Hematopoietic multipotent progenitor cell treated with erythropoietin and hydrocortisone succinate and interleukin-3 and kit ligand, for 17 days (in vitro differentiated cells): ENCODE measurements at regions not wholly inside any gene's neighbourhood (a gene's known extent, or its start where the extent isn't known, plus 50 kb on each side); places are given as distances from the start of the nearest gene placed in this dataset.
"Not testable (repeated sequence)": the region's sequence is repeated elsewhere in the genome, so short reads cannot be mapped to it uniquely, and the experiment has no call there.

Experiments used
- DNase-seq: peaks from one replicate; pipeline ENCODE4 v3.0.0-alpha.2; 2015; ENCODE audit warnings: low spot score

GRCh38 chr12:131288765-131289695, 335.3 kb downstream of the ADGRD1 start:
- not testable (repeated sequence) for DNase-seq

DNA sequence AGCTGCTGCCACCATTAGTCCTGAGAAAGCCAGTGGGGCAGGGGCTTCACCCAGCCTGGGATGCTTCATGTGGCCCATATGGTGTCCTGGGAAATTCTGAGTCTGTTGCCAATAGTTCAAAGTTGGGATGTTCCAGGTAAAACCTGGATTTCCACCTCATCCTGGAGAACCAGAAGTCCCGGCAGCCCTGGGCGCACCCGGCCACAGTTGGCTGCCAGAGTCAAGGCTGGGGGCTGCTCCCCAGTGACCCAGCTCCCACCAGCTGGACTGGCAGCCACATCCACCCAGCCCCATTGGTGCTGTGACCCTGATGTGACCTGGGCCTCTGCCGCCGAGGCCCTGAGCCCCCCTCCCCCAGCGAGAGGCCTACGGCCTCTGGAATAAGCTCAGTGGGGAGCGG, 336.1 kb downstream of the ADGRD1 start:
- not testable (repeated sequence) for DNase-seq

DNA sequence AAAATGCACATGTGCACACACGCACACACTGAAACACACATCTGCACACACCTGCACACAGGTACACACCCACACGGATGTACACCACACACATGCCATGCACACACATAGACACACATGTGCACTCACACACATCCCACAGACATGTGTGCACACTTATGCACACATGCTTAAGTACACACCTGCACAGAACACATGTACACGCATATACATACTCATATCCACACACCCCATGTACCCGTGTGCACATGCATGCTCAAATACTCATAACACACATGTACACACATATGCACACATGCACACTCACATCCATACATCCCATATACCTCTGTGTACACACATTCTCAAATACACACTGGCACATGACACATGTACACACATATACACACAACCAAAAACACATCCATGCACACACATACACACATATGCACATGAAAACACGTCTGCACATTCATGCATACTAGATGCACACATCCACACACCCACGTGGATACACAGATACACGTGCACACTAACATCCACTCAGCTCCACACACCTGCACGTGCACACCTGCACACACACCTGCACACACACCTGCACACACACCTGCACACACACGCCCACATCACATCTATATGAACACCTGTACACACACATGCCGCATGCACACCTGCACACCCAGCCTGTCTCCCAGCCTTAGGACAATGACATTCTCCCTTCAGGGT, 336.7 kb downstream of the ADGRD1 start:
- no peak for DNase-seq

DNA sequence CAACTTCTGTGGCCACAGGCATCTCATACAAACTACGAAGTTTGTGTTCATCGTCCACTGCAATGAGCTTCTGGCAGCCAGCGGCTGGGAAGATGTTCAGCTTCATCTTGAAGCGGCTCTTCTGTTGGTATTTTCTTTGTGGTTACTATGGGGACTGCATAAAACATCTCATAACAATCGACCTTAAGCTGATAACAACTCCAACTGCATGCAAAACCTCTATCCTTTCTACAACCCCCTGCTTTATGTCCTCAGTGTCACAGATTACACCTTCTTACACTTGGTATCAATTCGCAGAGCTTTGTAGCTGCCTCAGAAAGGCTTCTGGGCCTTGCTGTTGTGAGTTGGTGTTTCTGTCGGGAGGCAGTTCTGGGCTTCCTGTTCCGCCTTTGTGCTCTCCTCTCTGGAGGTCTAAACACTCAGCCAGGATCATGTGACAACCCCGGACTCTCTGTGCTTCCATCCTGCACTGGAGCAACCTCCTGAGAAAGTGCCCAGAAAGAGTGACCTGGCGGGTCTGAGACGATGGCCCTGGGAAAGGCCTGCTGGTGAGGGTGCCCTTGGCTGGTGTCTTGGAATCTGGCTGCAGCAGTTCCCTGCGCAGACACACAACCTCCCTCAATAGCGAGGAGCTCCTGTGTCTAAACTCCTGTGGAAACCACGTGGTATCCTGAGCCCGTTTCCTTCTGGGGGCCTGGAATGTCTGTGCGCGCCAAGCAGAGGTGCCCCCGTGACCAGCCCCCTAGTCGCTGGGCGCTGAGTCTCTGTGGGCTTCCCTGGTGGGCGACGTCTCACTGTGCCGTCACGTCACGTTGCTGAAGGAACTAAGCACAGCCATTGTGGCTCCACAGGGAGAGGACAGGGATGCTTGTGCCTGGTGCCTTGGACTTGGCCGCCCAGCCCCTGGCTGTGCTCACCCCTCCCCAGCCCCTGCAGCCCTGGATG, 339.6 kb downstream of the ADGRD1 start:
- DNase-seq: not testable (repeated sequence)

DNA sequence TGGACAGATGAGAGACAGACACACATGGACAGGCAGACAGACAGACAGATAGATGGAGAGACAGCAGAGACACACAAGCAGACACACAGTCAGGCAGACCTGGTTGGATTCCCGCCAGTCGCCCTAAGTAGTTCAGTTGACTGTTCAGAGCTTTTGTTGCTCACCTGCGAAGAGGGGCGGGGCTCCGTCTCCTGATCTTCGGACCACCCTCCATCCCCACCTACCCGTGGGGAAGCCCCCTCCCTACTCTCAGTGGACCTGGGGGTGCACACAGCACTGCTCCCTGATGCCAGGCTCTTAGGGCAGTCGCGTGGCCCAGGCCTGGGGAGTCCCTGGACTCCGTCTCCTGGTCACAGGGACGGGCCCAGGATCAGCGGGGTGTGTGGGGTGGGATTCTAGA, 341.0 kb downstream of the ADGRD1 start:
- not testable (repeated sequence) for DNase-seq

DNA sequence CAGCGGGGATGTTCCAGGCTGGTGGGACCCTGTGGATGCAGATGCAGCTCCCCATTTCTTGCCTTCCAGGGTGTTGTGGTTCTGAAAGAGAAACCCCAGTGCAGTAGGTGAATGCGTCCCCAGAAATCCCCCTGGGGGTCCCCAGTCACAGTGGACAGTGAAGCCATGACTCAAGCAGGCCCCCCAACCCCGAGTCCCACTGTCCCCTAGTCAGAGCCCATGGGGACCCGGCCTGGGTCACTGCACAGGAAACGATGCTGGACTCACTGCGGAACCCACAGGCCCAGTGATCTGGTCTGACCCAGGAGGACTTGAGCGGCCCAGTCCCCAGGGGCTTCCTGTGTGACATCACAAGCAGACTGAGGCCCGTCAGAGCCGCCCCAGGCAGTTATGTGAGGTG, 341.4 kb downstream of the ADGRD1 start:
- DNase-seq: not testable (repeated sequence)

- not testable (repeated sequence) for DNase-seq
Measured at GRCh38 chr12:131295559-131295958, 341.9 kb downstream of the ADGRD1 start.

- DNase-seq: not testable (repeated sequence)
Measured at GRCh38 chr12:131296136-131296535, 342.4 kb downstream of the ADGRD1 start.

DNA sequence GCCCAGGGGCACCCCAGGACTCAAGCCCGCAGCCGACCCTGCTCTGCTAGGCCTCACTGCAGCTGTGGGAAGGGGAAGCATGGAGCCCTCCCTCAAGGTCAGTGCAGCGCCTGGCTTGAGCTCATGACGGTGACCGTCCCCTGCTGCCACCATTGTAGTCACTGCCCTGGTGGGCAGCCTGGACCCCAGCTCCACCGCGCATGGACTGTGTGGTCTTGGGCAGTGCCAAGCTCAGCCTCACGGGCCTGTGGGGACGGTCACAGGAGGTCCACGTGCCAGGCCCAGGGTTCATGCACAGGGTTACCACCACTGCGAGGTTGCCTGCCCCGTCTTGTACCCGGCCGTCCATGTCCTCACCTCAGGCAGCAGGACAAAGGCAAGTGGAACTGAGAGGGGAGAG, 342.9 kb downstream of the ADGRD1 start:
- DNase-seq: not testable (repeated sequence)

DNA sequence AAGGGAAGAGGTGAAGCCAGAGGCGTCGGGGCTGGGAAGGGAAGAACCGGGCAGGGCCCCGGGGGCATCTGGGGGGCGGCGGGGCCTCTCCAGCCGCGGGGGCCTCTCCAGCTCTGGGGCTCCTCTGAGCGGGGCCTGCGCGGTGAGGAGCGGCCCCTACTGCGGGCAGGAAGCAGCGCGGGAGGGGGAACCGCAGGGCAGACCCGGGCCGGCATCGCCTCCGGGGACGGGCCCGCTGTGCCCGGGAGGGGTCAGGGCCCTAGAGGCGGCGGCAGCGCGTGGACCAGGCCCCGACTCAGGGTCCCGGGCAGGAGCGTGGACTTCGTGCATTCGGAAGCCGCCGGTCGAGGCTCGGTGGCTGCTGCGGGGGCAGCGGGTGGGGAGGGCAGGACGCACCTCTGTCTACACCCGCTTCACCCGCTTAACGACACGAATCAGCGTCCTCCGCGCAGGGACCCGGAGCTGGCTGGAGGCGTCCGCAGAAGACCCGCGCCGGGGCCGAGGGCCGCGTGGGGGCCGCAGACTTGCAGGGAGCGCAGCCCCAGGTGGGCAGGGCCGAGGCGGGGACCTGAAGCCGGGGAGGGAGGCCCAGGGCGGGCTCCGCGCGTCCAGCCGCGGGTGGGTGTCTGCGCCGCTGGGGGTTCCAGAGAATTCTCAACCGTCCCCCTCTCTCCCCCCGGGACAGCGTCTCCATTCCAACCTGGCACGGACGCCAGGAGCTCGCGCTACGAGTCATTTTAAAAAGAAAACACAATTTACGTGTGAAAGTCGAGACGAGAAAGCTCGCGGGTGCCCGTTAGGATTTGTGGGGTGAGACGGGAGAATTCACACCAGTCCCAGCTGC, 345.0 kb downstream of the ADGRD1 start:
- DNase-seq: not testable (repeated sequence)

GRCh38 chr12:131299370-131299701, 345.6 kb downstream of the ADGRD1 start:
- DNase-seq: not testable (repeated sequence)

DNA sequence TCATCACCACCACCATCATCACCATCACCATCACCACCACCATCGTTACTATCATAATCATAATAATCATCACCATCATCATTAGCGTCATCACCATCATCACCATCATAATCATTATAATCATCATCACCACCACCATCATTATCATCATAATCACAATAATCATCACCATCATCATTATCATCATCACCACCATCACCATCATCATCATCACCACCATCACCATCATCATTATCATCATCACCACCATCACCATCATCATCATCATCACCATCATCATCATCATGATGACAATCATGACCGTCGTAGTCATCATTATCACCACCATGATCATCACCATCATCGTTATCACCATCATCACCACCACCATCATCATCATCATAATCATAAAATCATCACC, 349.9 kb downstream of the ADGRD1 start:
- not testable (repeated sequence) for DNase-seq

- DNase-seq: not testable (repeated sequence)
Measured at GRCh38 chr12:131304642-131305041, 350.9 kb downstream of the ADGRD1 start.

DNA sequence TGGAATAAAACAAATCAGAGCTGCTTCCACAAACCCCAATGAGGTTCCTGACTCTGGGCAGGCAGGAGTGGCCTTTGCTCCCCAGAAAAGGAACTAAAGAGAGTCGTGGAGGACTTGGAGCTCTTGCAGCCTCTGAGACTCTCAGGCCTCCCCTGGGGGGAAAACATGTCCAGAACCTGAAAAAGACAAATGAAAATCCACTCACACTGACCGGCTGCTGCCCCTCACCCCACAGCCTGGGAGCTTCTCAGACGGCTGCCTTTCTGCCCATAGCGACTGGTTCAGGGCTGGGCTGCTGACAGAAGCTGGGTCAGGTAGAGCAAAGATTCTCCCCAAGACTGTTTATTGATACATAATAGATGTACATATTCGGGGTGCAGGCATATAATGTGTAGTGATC, 356.0 kb downstream of the ADGRD1 start:
- DNase-seq: no peak

GRCh38 chr12:131310227-131310969, 356.7 kb downstream of the ADGRD1 start:
- DNase-seq: not testable (repeated sequence)

DNA sequence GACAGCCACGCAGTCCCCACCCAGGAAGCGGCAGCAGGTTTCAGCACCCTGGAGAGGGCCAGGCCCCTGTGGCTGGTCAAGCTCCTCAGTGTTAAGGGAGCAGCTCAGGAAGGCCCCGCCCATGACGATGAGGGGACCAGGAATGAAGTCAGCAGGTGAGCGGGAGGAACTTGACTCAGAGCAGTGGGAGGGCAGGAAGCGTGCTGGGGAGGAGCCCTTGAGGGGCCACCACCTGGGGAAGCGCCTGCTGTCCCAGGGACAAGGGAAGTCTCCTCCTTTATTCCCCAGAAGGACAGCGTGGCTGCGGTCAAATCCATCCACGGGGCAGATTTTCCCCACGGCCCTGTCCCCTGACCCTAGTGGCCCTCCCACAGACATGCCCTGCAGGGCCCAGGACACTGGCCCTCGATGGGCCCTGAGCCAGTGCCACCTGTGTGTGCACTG, 357.6 kb downstream of the ADGRD1 start:
- not testable (repeated sequence) for DNase-seq

GRCh38 chr12:131311764-131312163, 358.1 kb downstream of the ADGRD1 start:
- DNase-seq: no peak

- DNase-seq: not testable (repeated sequence)
Measured at GRCh38 chr12:131312382-131312781, 358.7 kb downstream of the ADGRD1 start.

GRCh38 chr12:131312793-131313545, 359.3 kb downstream of the ADGRD1 start:
- no peak for DNase-seq
